KG1 (cell line): ENCODE measurements at regions not wholly inside any gene's neighbourhood (a gene's known extent, or its start where the extent isn't known, plus 50 kb on each side); places are given as distances from the start of the nearest gene placed in this dataset.
"Not testable (repeated sequence)": the region's sequence is repeated elsewhere in the genome, so short reads cannot be mapped to it uniquely, and the experiment has no call there.

Experiments
- DNase-seq: peaks from one replicate; lab custom pipeline; 2025; lab: John Stamatoyannopoulos, UW

- not testable (repeated sequence) for DNase-seq
These were observed 91.8 kb downstream of the QRSL1 start for GRCh38 chr6:106721189-106721588.
